ENCODE measurements at regions not wholly inside any gene's neighbourhood (a gene's known extent, or its start where the extent isn't known, plus 50 kb on each side); places are given as distances from the start of the nearest gene placed in this dataset.
A peak's percentile ranks its signal among the peaks of the same experiment; 100 is the strongest.
"Not testable (repeated sequence)": the region's sequence is repeated elsewhere in the genome, so short reads cannot be mapped to it uniquely, and the experiment has no call there.

GRCh38 chr5:163912046-163912445 is 406.6 kb downstream of the MAT2B start:
- Histone ChIP-seq H3K27ac (no peak overlapping the region), H3K9me3 (no peaks in the 10 kb centered on the region), H4K20me1 (no peaks in the 10 kb centered on the region), H3K9ac (no peak overlapping the region), H3K4me1 (peaks cover 41% of the 10 kb centered on the region), H3K36me3 (no peaks in the 10 kb centered on the region), H3K4me2 (no peak overlapping the region), H3K4me3 (no peak overlapping the region), H3K27me3 (no peaks in the 10 kb centered on the region)
- TF ChIP-seq Cebpa-rat (IDR thresholded peaks at IDR 0.05) = no peak

GRCh38 chr5:163913548-163913947 is 408.1 kb downstream of the MAT2B start:
- 0 out of 2 replicates have a peak, but pooled peaks cover 5% of the 10 kb centered on the region for H3K9me3 ChIP-seq
- H3K27me3 ChIP-seq = no peaks in the 10 kb centered on the region
- H3K27ac ChIP-seq = no peak overlapping the region
- no peak overlapping the region for H3K4me3 ChIP-seq
- H3K9ac ChIP-seq = no peak overlapping the region
- H3K4me2 ChIP-seq = no peak overlapping the region
- no peak for TF ChIP-seq Cebpa-rat (IDR thresholded peaks at IDR 0.05)
- H4K20me1 ChIP-seq = no peaks in the 10 kb centered on the region
- no peaks in the 10 kb centered on the region for H3K36me3 ChIP-seq
- H3K4me1 ChIP-seq = peaks cover 42% of the 10 kb centered on the region

- H3K9ac ChIP-seq = peak overlapping the region; percentile 83
- peak overlapping the region; percentile 97 for H3K27ac ChIP-seq
- H3K9me3 ChIP-seq = peaks cover 19% of the 10 kb centered on the region
- no peak for TF ChIP-seq Cebpa-rat (IDR thresholded peaks at IDR 0.05)
- no peaks in the 10 kb centered on the region for H3K36me3 ChIP-seq
- no peaks in the 10 kb centered on the region for H3K27me3 ChIP-seq
- H3K4me2 ChIP-seq = peak overlapping the region; percentile 90
- H3K4me1 ChIP-seq = peaks cover 42% of the 10 kb centered on the region
- peak overlapping the region; percentile 52 for H3K4me3 ChIP-seq
- H4K20me1 ChIP-seq = no peaks in the 10 kb centered on the region
Observed at GRCh38 chr5:163914910-163915309, 409.5 kb downstream of the MAT2B start.

- Histone ChIP-seq H3K4me1 (peaks cover 42% of the 10 kb centered on the region), H3K27me3 (no peaks in the 10 kb centered on the region), H3K9me3 (peaks cover 25% of the 10 kb centered on the region), H3K4me3 (peak overlapping the region; percentile 52), H3K27ac (peak overlapping the region; percentile 97), H3K36me3 (no peaks in the 10 kb centered on the region), H3K4me2 (peak overlapping the region; percentile 90), H3K9ac (peak overlapping the region; percentile 83), H4K20me1 (no peaks in the 10 kb centered on the region)
- no peak for TF ChIP-seq Cebpa-rat (IDR thresholded peaks at IDR 0.05)
Observed at GRCh38 chr5:163915481-163915961, 410.1 kb downstream of the MAT2B start.

- TF ChIP-seq Cebpa-rat (IDR thresholded peaks at IDR 0.05) = peak; percentile 86
- Histone ChIP-seq H3K27me3 (no peaks in the 10 kb centered on the region), H3K4me1 (peaks cover 42% of the 10 kb centered on the region), H3K36me3 (no peaks in the 10 kb centered on the region), H4K20me1 (no peaks in the 10 kb centered on the region), H3K9ac (peak overlapping the region; percentile 83), H3K4me3 (peak overlapping the region; percentile 52; the same call in 1 of the 2 replicates), H3K4me2 (peak overlapping the region; percentile 90), H3K27ac (peak overlapping the region; percentile 97), H3K9me3 (peaks cover 34% of the 10 kb centered on the region)
Observed at GRCh38 chr5:163916376-163916775, 411.0 kb downstream of the MAT2B start.

- Histone ChIP-seq H3K4me2 (peak overlapping the region; percentile 90), H3K9ac (peak overlapping the region; percentile 83), H3K27me3 (no peaks in the 10 kb centered on the region), H3K9me3 (peaks cover 36% of the 10 kb centered on the region), H3K27ac (peak overlapping the region; percentile 97), H3K4me1 (peaks cover 42% of the 10 kb centered on the region), H4K20me1 (no peaks in the 10 kb centered on the region), H3K36me3 (no peaks in the 10 kb centered on the region), H3K4me3 (peak overlapping the region; percentile 52; the same call in 1 of the 2 replicates)
- no peak for TF ChIP-seq Cebpa-rat (IDR thresholded peaks at IDR 0.05)
Observed at GRCh38 chr5:163916861-163917260, 411.4 kb downstream of the MAT2B start.

- H3K27ac ChIP-seq = peak overlapping the region; percentile 97; the same call in 1 of the 2 replicates
- H4K20me1 ChIP-seq = no peaks in the 10 kb centered on the region
Observed at GRCh38 chr5:163917747-163918146, 412.3 kb downstream of the MAT2B start.

GRCh38 chr5:163934990-163935389 is 429.6 kb downstream of the MAT2B start:
- H3K27me3 ChIP-seq, H3K27ac ChIP-seq, H3K9ac ChIP-seq, H3K4me1 ChIP-seq, H4K20me1 ChIP-seq, H3K36me3 ChIP-seq, H3K4me3 ChIP-seq, H3K4me2 ChIP-seq: not testable (repeated sequence)
- peaks cover 15% of the 10 kb centered on the region; the same call in 1 of the 2 replicates for H3K9me3 ChIP-seq

More at GRCh38 chr5:163917747-163918146, 412.3 kb downstream of the MAT2B start:
- Histone ChIP-seq H3K27me3 (no peaks in the 10 kb centered on the region), H3K9me3 (peaks cover 36% of the 10 kb centered on the region), H3K4me1 (peaks cover 42% of the 10 kb centered on the region), H3K9ac (no peak overlapping the region), H3K4me3 (no peak overlapping the region), H3K36me3 (no peaks in the 10 kb centered on the region), H3K4me2 (peak overlapping the region; percentile 90; the same call in 1 of the 2 replicates)
- TF ChIP-seq Cebpa-rat (IDR thresholded peaks at IDR 0.05) = no peak

- no peak overlapping the region for H3K4me3 ChIP-seq
- TF ChIP-seq Cebpa-rat (IDR thresholded peaks at IDR 0.05) = no peak
- H3K4me2 ChIP-seq = no peak overlapping the region
- H3K36me3 ChIP-seq = no peaks in the 10 kb centered on the region
- no peak overlapping the region for H3K27ac ChIP-seq
- H4K20me1 ChIP-seq = no peaks in the 10 kb centered on the region
- no peak overlapping the region for H3K9ac ChIP-seq
- peaks cover 12% of the 10 kb centered on the region; the same call in 1 of the 2 replicates for H3K4me1 ChIP-seq
- H3K27me3 ChIP-seq = no peaks in the 10 kb centered on the region
- 0 out of 2 replicates have a peak, but pooled peaks cover 2% of the 10 kb centered on the region for H3K9me3 ChIP-seq
Observed at GRCh38 chr5:163938595-163938994, 433.2 kb downstream of the MAT2B start.

- H3K4me1 ChIP-seq = peaks cover 12% of the 10 kb centered on the region; the same call in 1 of the 2 replicates
- H4K20me1 ChIP-seq = no peaks in the 10 kb centered on the region
- no peak overlapping the region for H3K4me2 ChIP-seq
- H3K27me3 ChIP-seq = no peaks in the 10 kb centered on the region
- H3K4me3 ChIP-seq = no peak overlapping the region
- H3K9ac ChIP-seq = no peak overlapping the region
- no peak for TF ChIP-seq Cebpa-rat (IDR thresholded peaks at IDR 0.05)
- H3K9me3 ChIP-seq = no peaks in the 10 kb centered on the region
- no peak overlapping the region for H3K27ac ChIP-seq
- H3K36me3 ChIP-seq = no peaks in the 10 kb centered on the region
Observed at GRCh38 chr5:163941079-163941478, 435.7 kb downstream of the MAT2B start.
